SJCRH30 (cell line): ENCODE measurements at regions not wholly inside any gene's neighbourhood (a gene's known extent, or its start where the extent isn't known, plus 50 kb on each side); places are given as distances from the start of the nearest gene placed in this dataset.
A peak's percentile ranks its signal among the peaks of the same experiment; 100 is the strongest.

Experiments used
- DNase-seq, 2 experiments: peaks; one replicate each; pipeline ENCODE4 v3.0.0-alpha.2; 2015 to 2020
- H3K27ac ChIP-seq: fragments of 250-450 bp; sonication (Bioruptor Pico); 2 replicates; pipeline ENCODE4 v1.5.1; 2020; ENCODE audit warnings: mild to moderate bottlenecking, moderate library complexity
- H3K27me3 ChIP-seq: fragments of 250-450 bp; sonication (Bioruptor Pico); 2 replicates; pipeline ENCODE4 v1.5.1; 2020; ENCODE audit warnings: mild to moderate bottlenecking, moderate library complexity
- H3K36me3 ChIP-seq: fragments of 250-450 bp; sonication (Bioruptor Pico); 2 replicates; pipeline ENCODE4 v1.5.1; 2020; ENCODE audit warnings: mild to moderate bottlenecking, moderate library complexity
- H3K4me1 ChIP-seq: fragments of 250-450 bp; sonication (Bioruptor Pico); 2 replicates; pipeline ENCODE4 v1.5.1; 2020; ENCODE audit warnings: mild to moderate bottlenecking, moderate library complexity
- H3K4me3 ChIP-seq: fragments of 250-450 bp; sonication (Bioruptor Pico); 2 replicates; pipeline ENCODE4 v1.5.1; 2020; ENCODE audit warnings: mild to moderate bottlenecking, moderate library complexity
- H3K9me3 ChIP-seq: fragments of 250-450 bp; sonication (Bioruptor Pico); replicated peaks from 2 replicates; pipeline ENCODE4 v1.5.1; 2020; ENCODE audit warnings: mild to moderate bottlenecking, moderate library complexity

GRCh38 chr7:145989469-145989868, 127.1 kb upstream of the CNTNAP2 start:
- Histone ChIP-seq H3K36me3 (no peaks in the 10 kb centered on the region), H3K9me3 (no peaks in the 10 kb centered on the region; the same call in 1 of the 2 replicates), H3K4me3 (no peak overlapping the region), H3K4me1 (no peaks in the 10 kb centered on the region), H3K27ac (no peak overlapping the region), H3K27me3 (peaks cover 3% of the 10 kb centered on the region; the same call in 1 of the 2 replicates)
- DNase-seq = no peak

- H3K4me3 ChIP-seq = no peak overlapping the region
- no peaks in the 10 kb centered on the region; the same call in 1 of the 2 replicates for H3K9me3 ChIP-seq
- H3K27me3 ChIP-seq = peaks cover 3% of the 10 kb centered on the region; the same call in 1 of the 2 replicates
- no peaks in the 10 kb centered on the region for H3K36me3 ChIP-seq
- no peak for DNase-seq
- no peak overlapping the region for H3K27ac ChIP-seq
- H3K4me1 ChIP-seq = no peaks in the 10 kb centered on the region
Measured at GRCh38 chr7:145986248-145986874, 130.2 kb upstream of the CNTNAP2 start.

- Histone ChIP-seq H3K27ac (no peak overlapping the region), H3K4me1 (no peaks in the 10 kb centered on the region), H3K27me3 (no peaks in the 10 kb centered on the region), H3K36me3 (no peaks in the 10 kb centered on the region), H3K4me3 (no peak overlapping the region), H3K9me3 (no peaks in the 10 kb centered on the region)
- DNase-seq = peak in 1 of 2 experiments; percentile 3
Measured at GRCh38 chr7:145978769-145979168, 137.8 kb upstream of the CNTNAP2 start.

GRCh38 chr7:145959981-145960380, 156.6 kb upstream of the CNTNAP2 start:
- H3K4me1 ChIP-seq = no peaks in the 10 kb centered on the region
- H3K9me3 ChIP-seq = 0 out of 2 replicates have a peak, but pooled peaks cover 3% of the 10 kb centered on the region
- H3K27ac ChIP-seq = no peak overlapping the region
- no peaks in the 10 kb centered on the region for H3K27me3 ChIP-seq
- no peaks in the 10 kb centered on the region for H3K36me3 ChIP-seq
- no peak overlapping the region for H3K4me3 ChIP-seq
- DNase-seq = no peak

- 0 out of 2 replicates have a peak, but pooled peaks cover 3% of the 10 kb centered on the region for H3K9me3 ChIP-seq
Measured at GRCh38 chr7:145957160-145957890, 159.3 kb upstream of the CNTNAP2 start.

GRCh38 chr7:145951566-145951965, 165.0 kb upstream of the CNTNAP2 start:
- Histone ChIP-seq H3K9me3 (no peaks in the 10 kb centered on the region), H3K27ac (no peak overlapping the region), H3K36me3 (no peaks in the 10 kb centered on the region), H3K27me3 (no peaks in the 10 kb centered on the region), H3K4me3 (no peak overlapping the region), H3K4me1 (no peaks in the 10 kb centered on the region)
- DNase-seq = no peak

More at GRCh38 chr7:145957160-145957890, 159.3 kb upstream of the CNTNAP2 start:
- Histone ChIP-seq H3K27me3 (no peaks in the 10 kb centered on the region), H3K4me3 (no peak overlapping the region), H3K36me3 (no peaks in the 10 kb centered on the region), H3K27ac (no peak overlapping the region), H3K4me1 (no peaks in the 10 kb centered on the region)
- DNase-seq = no peak

GRCh38 chr7:145928937-145929336, 187.7 kb upstream of the CNTNAP2 start:
- no peaks in the 10 kb centered on the region for H3K36me3 ChIP-seq
- DNase-seq = peak in 1 of 2 experiments; percentile 21
- H3K27me3 ChIP-seq = no peaks in the 10 kb centered on the region
- no peak overlapping the region for H3K27ac ChIP-seq
- no peak overlapping the region for H3K4me3 ChIP-seq
- 0 out of 2 replicates have a peak, but pooled peaks cover 2% of the 10 kb centered on the region for H3K4me1 ChIP-seq
- H3K9me3 ChIP-seq = no peaks in the 10 kb centered on the region

- Histone ChIP-seq H3K27me3 (no peaks in the 10 kb centered on the region), H3K4me1 (no peaks in the 10 kb centered on the region), H3K9me3 (no peaks in the 10 kb centered on the region), H3K4me3 (no peak overlapping the region), H3K27ac (no peak overlapping the region), H3K36me3 (no peaks in the 10 kb centered on the region)
- DNase-seq = no peak
Measured at GRCh38 chr7:145919712-145920111, 196.9 kb upstream of the CNTNAP2 start.

GRCh38 chr7:145916776-145917175, 199.8 kb upstream of the CNTNAP2 start:
- Histone ChIP-seq H3K9me3 (no peaks in the 10 kb centered on the region), H3K4me3 (no peak overlapping the region), H3K27me3 (no peaks in the 10 kb centered on the region), H3K36me3 (no peaks in the 10 kb centered on the region), H3K27ac (no peak overlapping the region), H3K4me1 (no peaks in the 10 kb centered on the region)
- no peak for DNase-seq

GRCh38 chr7:145915679-145916078, 200.9 kb upstream of the CNTNAP2 start:
- H3K9me3 ChIP-seq = no peaks in the 10 kb centered on the region
- H3K27me3 ChIP-seq = no peaks in the 10 kb centered on the region
- no peak overlapping the region for H3K4me3 ChIP-seq
- DNase-seq = no peak
- H3K4me1 ChIP-seq = no peaks in the 10 kb centered on the region
- no peak overlapping the region for H3K27ac ChIP-seq
- no peaks in the 10 kb centered on the region for H3K36me3 ChIP-seq

- Histone ChIP-seq H3K9me3 (no peaks in the 10 kb centered on the region), H3K27me3 (no peaks in the 10 kb centered on the region), H3K36me3 (no peaks in the 10 kb centered on the region), H3K4me3 (no peak overlapping the region), H3K4me1 (no peaks in the 10 kb centered on the region), H3K27ac (no peak overlapping the region)
- no peak for DNase-seq
Measured at GRCh38 chr7:145909991-145910513, 206.5 kb upstream of the CNTNAP2 start.

GRCh38 chr7:145903658-145904057, 212.9 kb upstream of the CNTNAP2 start:
- Histone ChIP-seq H3K27me3 (no peaks in the 10 kb centered on the region), H3K36me3 (no peaks in the 10 kb centered on the region), H3K27ac (no peak overlapping the region), H3K4me3 (no peak overlapping the region), H3K4me1 (no peaks in the 10 kb centered on the region), H3K9me3 (no peaks in the 10 kb centered on the region)
- DNase-seq = no peak

- H3K4me3 ChIP-seq = no peak overlapping the region
- no peak for DNase-seq
- no peaks in the 10 kb centered on the region for H3K9me3 ChIP-seq
- no peaks in the 10 kb centered on the region for H3K4me1 ChIP-seq
- H3K36me3 ChIP-seq = no peaks in the 10 kb centered on the region
- H3K27me3 ChIP-seq = no peaks in the 10 kb centered on the region
- no peak overlapping the region for H3K27ac ChIP-seq
Measured at GRCh38 chr7:145902123-145902522, 214.5 kb upstream of the CNTNAP2 start.

GRCh38 chr7:145899938-145900337, 216.7 kb upstream of the CNTNAP2 start:
- Histone ChIP-seq H3K27ac (no peak overlapping the region), H3K4me1 (no peaks in the 10 kb centered on the region), H3K27me3 (no peaks in the 10 kb centered on the region), H3K9me3 (no peaks in the 10 kb centered on the region), H3K36me3 (no peaks in the 10 kb centered on the region), H3K4me3 (no peak overlapping the region)
- DNase-seq = no peak

- Histone ChIP-seq H3K27ac (no peak overlapping the region), H3K4me3 (no peak overlapping the region), H3K36me3 (no peaks in the 10 kb centered on the region), H3K4me1 (no peaks in the 10 kb centered on the region), H3K27me3 (no peaks in the 10 kb centered on the region), H3K9me3 (no peaks in the 10 kb centered on the region)
- DNase-seq = no peak
Measured at GRCh38 chr7:145893925-145894535, 222.6 kb upstream of the CNTNAP2 start.
